GM23338 (cell line): ENCODE measurements at regions not wholly inside any gene's neighbourhood (a gene's known extent, or its start where the extent isn't known, plus 50 kb on each side); places are given as distances from the start of the nearest gene placed in this dataset.

Experiments used
- ATAC-seq: fragments of 200-7000 bp; cut with Tn5 transposase; 3 replicates; pipeline ENCODE4 v1.9.1; 2020
- DNase-seq: peaks from one replicate; pipeline ENCODE4 v3.0.0-alpha.2; 2015; ENCODE audit warnings: low spot score
- H2AFZ ChIP-seq: fragments of 200-600 bp; sonication (generic); 2 replicates; pipeline ENCODE4 v1.8.0; 2016; ENCODE audit warnings: antibody characterized with exemption, mild to moderate bottlenecking, moderate library complexity
- H3F3A ChIP-seq: fragments of 200-600 bp; sonication (generic); replicated peaks from 2 replicates; pipeline ENCODE4 v1.8.0; 2017; ENCODE audit warnings: antibody characterized with exemption, mixed run types, low read depth
- H3K27ac ChIP-seq: fragments of 200-600 bp; sonication (generic); 2 replicates; pipeline ENCODE4 v1.6.1; 2016; ENCODE audit warnings: low read depth
- H3K27me3 ChIP-seq: fragments of 200-600 bp; sonication (generic); 2 replicates; pipeline ENCODE4 v1.8.0; 2016; ENCODE audit warnings: mild to moderate bottlenecking, mixed run types, moderate library complexity; ENCODE audit not compliant: insufficient read depth
- H3K36me3 ChIP-seq: fragments of 200-600 bp; sonication (generic); 2 replicates; pipeline ENCODE4 v1.8.0; 2016; ENCODE audit warnings: mild to moderate bottlenecking; ENCODE audit not compliant: insufficient read depth
- H3K4me1 ChIP-seq: fragments of 200-600 bp; sonication (generic); 2 replicates; pipeline ENCODE4 v1.8.0; 2016; ENCODE audit warnings: mild to moderate bottlenecking, moderate library complexity; ENCODE audit not compliant: insufficient read depth
- H3K4me2 ChIP-seq: fragments of 200-600 bp; sonication (generic); 2 replicates; pipeline ENCODE4 v1.7.1; 2017; ENCODE audit warnings: mixed run types
- H3K4me3 ChIP-seq: fragments of 200-600 bp; sonication (generic); 2 replicates; pipeline ENCODE4 v1.6.1; 2016; ENCODE audit warnings: mixed run types
- H3K79me2 ChIP-seq: fragments of 200-600 bp; sonication (generic); replicated peaks from 2 replicates; pipeline ENCODE4 v1.8.0; 2017; ENCODE audit warnings: mild to moderate bottlenecking; ENCODE audit not compliant: insufficient read depth
- H3K9me2 ChIP-seq: fragments of 200-600 bp; sonication (generic); 2 replicates; pipeline ENCODE4 v1.8.0; 2017; ENCODE audit not compliant: insufficient read depth
- H4K20me1 ChIP-seq: fragments of 200-600 bp; sonication (generic); replicated peaks from 2 replicates; pipeline ENCODE4 v1.8.0; 2017; ENCODE audit warnings: mild to moderate bottlenecking; ENCODE audit not compliant: insufficient read depth
- H3K27ac Mint-ChIP-seq: 2 replicates; pipeline ENCODE4 v1.8.0; 2020; ENCODE audit warnings: inconsistent platforms, mild to moderate bottlenecking, moderate library complexity, mixed read lengths
- H3K27me3 Mint-ChIP-seq: 3 replicates; pipeline ENCODE4 v1.8.0; 2022; ENCODE audit warnings: low read depth, mild to moderate bottlenecking, moderate library complexity, mixed read lengths, inconsistent platforms; ENCODE audit not compliant: insufficient read depth, poor library complexity
- H3K36me3 Mint-ChIP-seq: 3 replicates; pipeline ENCODE4 v1.8.0; 2021; ENCODE audit warnings: low read depth, mild to moderate bottlenecking, inconsistent platforms, moderate library complexity, mixed read lengths
- H3K4me1 Mint-ChIP-seq: 3 replicates; pipeline ENCODE4 v1.8.0; 2020; ENCODE audit warnings: mild to moderate bottlenecking, inconsistent platforms, mixed read lengths
- H3K4me3 Mint-ChIP-seq: 3 replicates; pipeline ENCODE4 v1.8.0; 2021; ENCODE audit warnings: moderate library complexity, mild to moderate bottlenecking, inconsistent platforms, mixed read lengths
- H3K9me3 Mint-ChIP-seq: 3 replicates; pipeline ENCODE4 v1.8.0; 2020; ENCODE audit warnings: moderate library complexity, mild to moderate bottlenecking, inconsistent platforms, mixed read lengths
- ETS1 ChIP-seq: IDR thresholded peaks from 2 replicates; pipeline ENCODE4 v1.6.1; 2016; ENCODE audit warnings: antibody characterized with exemption
- EZH2 ChIP-seq: fragments of 200-600 bp; sonication (generic); IDR thresholded peaks from one replicate; pipeline ENCODE4 v1.8.0; 2017; ENCODE audit warnings: antibody characterized with exemption, mild to moderate bottlenecking, low read depth; ENCODE audit not compliant: unreplicated experiment
- EZH2phosphoT487 ChIP-seq: fragments of 200-600 bp; sonication (generic); IDR thresholded peaks from one replicate; pipeline ENCODE4 v1.8.1; 2018; ENCODE audit warnings: antibody characterized with exemption; ENCODE audit not compliant: unreplicated experiment
- JUNB ChIP-seq: IDR thresholded peaks from one replicate; pipeline ENCODE4 v1.6.1; 2016; ENCODE audit warnings: antibody characterized with exemption; ENCODE audit not compliant: unreplicated experiment
- NANOG ChIP-seq: IDR thresholded peaks from 2 replicates; pipeline ENCODE4 v1.6.1; 2016; ENCODE audit warnings: antibody characterized with exemption, borderline replicate concordance
- POLR2AphosphoS5 ChIP-seq: IDR thresholded peaks from 2 replicates; pipeline ENCODE4 v1.6.1; 2016; ENCODE audit warnings: antibody characterized with exemption, low read depth
- STAT1 ChIP-seq: IDR thresholded peaks from one replicate; pipeline ENCODE4 v1.6.1; 2016; ENCODE audit warnings: antibody characterized with exemption; ENCODE audit not compliant: unreplicated experiment
- ZNF114 ChIP-seq: fragments of 250-450 bp; sonication (Bioruptor Pico); IDR thresholded peaks from 2 replicates; pipeline ENCODE4 v1.5.0; 2020; ENCODE audit warnings: mild to moderate bottlenecking, moderate library complexity
- ZNF462 ChIP-seq: fragments of 250-450 bp; sonication (Bioruptor Pico); IDR thresholded peaks from 2 replicates; pipeline ENCODE4 v1.5.0; 2020; ENCODE audit warnings: mild to moderate bottlenecking, moderate library complexity
- TF ChIP-seq, protein P1 (sequence below), 2 experiments: fragments of 200-600 bp in 1 of 2; sonication (generic) in 1 of 2; conservative IDR thresholded peaks; 2 replicates each; pipeline versions ENCODE4 v1.5.1 to v1.6.1; 2016 to 2017; ENCODE audit warnings: antibody characterized with exemption in 2 of 2, low read depth in 2 of 2, mild to moderate bottlenecking in 2 of 2, moderate library complexity in 1 of 2
- TF ChIP-seq, protein P2 (sequence below): IDR thresholded peaks from one replicate; pipeline ENCODE4 v1.6.1; 2018; ENCODE audit warnings: antibody characterized with exemption; ENCODE audit not compliant: unreplicated experiment

GRCh38 chr3:78148986-78149717, 1109.3 kb downstream of the ROBO2 start (continued):
- TF ChIP-seq ZNF462 (CRISPR knock-in tag): no peak

DNA sequence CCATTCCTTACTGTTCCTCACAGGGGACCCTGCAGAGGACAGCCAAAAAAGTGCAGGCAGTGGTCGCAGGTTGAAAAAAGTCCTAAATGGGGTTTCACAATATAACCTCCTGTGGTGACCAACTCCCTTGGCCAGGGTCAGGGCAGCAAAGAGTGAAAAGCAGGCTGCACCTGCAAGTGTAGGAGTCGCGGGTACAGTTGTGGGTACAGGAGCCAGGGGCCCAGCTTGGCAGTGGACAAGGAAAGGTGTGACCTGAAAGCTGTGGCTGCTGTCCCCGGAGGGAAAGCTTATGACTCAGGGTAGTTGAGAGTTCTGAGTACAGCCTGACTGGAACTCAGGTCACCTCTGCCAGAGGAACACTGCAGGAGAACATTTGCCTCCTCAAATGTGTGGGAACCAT, 1114.1 kb downstream of the ROBO2 start:
- no peak for DNase-seq
- TF ChIP-seq ETS1 (no peak), POLR2AphosphoS5 (no peak), STAT1 (no peak), NANOG (no peak), JUNB (no peak), EZH2 (no peak), EZH2phosphoT487 (no peak), ZNF114 (no peak)
- TF ChIP-seq, protein P1, sequence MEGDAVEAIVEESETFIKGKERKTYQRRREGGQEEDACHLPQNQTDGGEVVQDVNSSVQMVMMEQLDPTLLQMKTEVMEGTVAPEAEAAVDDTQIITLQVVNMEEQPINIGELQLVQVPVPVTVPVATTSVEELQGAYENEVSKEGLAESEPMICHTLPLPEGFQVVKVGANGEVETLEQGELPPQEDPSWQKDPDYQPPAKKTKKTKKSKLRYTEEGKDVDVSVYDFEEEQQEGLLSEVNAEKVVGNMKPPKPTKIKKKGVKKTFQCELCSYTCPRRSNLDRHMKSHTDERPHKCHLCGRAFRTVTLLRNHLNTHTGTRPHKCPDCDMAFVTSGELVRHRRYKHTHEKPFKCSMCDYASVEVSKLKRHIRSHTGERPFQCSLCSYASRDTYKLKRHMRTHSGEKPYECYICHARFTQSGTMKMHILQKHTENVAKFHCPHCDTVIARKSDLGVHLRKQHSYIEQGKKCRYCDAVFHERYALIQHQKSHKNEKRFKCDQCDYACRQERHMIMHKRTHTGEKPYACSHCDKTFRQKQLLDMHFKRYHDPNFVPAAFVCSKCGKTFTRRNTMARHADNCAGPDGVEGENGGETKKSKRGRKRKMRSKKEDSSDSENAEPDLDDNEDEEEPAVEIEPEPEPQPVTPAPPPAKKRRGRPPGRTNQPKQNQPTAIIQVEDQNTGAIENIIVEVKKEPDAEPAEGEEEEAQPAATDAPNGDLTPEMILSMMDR (conservative IDR thresholded peaks at IDR 0.05; ENCODE audit: low read depth in 2 of 2): no peak
- TF ChIP-seq, protein P2, sequence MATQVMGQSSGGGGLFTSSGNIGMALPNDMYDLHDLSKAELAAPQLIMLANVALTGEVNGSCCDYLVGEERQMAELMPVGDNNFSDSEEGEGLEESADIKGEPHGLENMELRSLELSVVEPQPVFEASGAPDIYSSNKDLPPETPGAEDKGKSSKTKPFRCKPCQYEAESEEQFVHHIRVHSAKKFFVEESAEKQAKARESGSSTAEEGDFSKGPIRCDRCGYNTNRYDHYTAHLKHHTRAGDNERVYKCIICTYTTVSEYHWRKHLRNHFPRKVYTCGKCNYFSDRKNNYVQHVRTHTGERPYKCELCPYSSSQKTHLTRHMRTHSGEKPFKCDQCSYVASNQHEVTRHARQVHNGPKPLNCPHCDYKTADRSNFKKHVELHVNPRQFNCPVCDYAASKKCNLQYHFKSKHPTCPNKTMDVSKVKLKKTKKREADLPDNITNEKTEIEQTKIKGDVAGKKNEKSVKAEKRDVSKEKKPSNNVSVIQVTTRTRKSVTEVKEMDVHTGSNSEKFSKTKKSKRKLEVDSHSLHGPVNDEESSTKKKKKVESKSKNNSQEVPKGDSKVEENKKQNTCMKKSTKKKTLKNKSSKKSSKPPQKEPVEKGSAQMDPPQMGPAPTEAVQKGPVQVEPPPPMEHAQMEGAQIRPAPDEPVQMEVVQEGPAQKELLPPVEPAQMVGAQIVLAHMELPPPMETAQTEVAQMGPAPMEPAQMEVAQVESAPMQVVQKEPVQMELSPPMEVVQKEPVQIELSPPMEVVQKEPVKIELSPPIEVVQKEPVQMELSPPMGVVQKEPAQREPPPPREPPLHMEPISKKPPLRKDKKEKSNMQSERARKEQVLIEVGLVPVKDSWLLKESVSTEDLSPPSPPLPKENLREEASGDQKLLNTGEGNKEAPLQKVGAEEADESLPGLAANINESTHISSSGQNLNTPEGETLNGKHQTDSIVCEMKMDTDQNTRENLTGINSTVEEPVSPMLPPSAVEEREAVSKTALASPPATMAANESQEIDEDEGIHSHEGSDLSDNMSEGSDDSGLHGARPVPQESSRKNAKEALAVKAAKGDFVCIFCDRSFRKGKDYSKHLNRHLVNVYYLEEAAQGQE: no peak

More for the DNA sequence above, 1114.1 kb downstream of the ROBO2 start:
- Histone ChIP-seq H3K27ac (no peak overlapping the region), H3K4me1 (no peaks in the 10 kb centered on the region), H3K4me3 (no peak overlapping the region), H3K27me3 (no peaks in the 10 kb centered on the region), H2AFZ (no peak overlapping the region), H4K20me1 (no peaks in the 10 kb centered on the region), H3K4me2 (no peak overlapping the region), H3K79me2 (no peaks in the 10 kb centered on the region), H3K36me3 (no peaks in the 10 kb centered on the region), H3F3A (no peaks in the 10 kb centered on the region), H3K9me2 (peaks cover 12% of the 10 kb centered on the region; the same call in 1 of the 2 replicates)
- peaks cover 2% of the 10 kb centered on the region for H3K27me3 Mint-ChIP-seq
- no peaks in the 10 kb centered on the region for H3K36me3 Mint-ChIP-seq
- H3K4me1 Mint-ChIP-seq: no peaks in the 10 kb centered on the region
- H3K27ac Mint-ChIP-seq: no peak overlapping the region
- H3K4me3 Mint-ChIP-seq: no peak overlapping the region
- no peak for ATAC-seq
- no peaks in the 10 kb centered on the region for H3K9me3 Mint-ChIP-seq
